Inflammatory macrophage treated with lipopolysaccharide for 1 hour (primary cell): ENCODE measurements at regions not wholly inside any gene's neighbourhood (a gene's known extent, or its start where the extent isn't known, plus 50 kb on each side); places are given as distances from the start of the nearest gene placed in this dataset.

Source experiments
- DNase-seq, 2 donors: peaks; one replicate each; pipeline ENCODE4 v3.0.0-alpha.2; 2020 to 2022

DNA sequence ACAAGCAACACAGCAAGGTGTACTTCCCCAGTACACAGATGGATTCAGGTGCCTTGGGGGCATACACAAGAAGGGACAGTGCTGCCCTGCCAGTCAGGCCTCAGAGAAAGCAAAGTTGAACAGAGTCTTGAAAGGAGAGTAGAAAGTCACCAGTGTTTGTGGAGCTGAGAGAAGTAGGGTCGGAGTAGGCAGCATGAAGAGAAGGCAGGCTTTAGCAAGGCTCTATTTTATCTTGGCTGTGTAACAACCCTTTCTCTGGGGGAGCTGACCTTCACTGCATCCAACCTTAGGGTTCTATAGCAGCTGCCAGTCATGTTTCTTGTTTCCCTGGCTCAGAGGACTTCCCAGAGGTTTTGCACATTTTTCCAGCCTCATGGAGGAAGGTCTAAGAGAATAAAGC is 77.4 kb upstream of the BLID start:
- DNase-seq = no peak

DNA sequence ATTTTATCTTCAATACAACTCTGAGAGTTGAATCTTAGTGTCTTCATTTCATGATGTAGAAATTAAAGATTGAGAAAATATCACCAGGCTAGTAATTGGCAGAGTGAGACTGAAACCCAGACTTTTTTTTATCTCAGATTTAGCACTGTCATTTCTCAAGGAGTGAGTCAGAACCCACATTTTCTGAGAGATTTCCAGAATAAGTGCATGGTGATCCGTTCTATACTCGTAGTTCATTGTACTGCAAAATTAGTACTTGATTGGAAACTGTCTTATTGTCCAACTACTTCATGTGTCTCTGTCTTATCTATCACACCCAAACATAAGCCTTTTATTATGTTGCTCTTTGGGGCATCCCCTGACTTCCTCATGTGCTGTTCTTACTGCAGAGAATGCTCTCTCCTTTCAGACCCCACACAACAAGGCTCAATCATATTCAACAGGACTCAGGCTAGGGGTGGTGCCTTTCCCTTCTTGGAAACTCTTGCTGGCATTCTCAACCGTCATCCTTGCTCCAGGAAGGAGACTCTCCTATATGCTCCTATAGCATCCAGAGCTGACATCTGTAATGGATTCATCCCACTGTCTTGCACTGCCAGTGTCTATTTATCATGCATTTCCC is 76.7 kb upstream of the BLID start:
- no peak for DNase-seq

DNA sequence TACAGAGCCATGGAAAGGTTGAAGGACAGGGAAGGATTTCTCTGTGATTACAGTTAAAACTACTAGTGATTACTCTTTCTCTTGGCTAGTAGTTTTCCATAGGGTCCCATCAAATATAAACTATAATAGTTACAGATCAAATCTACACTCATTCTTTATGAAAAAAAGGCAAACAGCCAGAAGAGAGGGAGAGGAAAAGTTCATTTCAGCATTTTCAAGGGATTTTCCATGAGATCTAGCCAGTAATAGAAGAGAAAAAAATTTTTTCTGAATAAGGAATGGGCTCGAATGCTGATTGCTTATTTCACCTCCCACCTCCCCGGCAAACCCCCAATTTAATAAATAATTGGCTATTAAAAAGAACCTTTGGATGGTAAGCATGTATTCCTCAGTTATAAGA is 74.8 kb upstream of the BLID start:
- DNase-seq = no peak

DNA sequence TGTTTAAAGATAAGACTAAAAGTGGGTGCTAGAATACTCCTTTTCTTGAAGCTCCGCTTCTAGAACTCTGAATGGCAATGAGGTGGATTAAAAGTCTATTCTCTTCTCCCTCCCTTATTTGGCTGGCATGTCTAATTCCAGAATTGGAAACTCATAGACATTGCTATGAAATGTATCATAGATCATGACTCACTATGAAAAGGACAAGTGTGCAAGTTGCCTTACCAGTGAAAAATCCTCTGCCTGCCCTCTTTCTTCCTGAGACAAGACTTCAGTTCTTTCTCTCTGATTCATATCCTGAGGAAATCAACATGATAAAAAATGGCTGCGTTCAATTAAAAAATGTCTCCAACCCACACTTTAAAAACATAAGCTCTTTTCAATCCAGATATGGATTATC is 73.2 kb upstream of the BLID start:
- no peak for DNase-seq

DNA sequence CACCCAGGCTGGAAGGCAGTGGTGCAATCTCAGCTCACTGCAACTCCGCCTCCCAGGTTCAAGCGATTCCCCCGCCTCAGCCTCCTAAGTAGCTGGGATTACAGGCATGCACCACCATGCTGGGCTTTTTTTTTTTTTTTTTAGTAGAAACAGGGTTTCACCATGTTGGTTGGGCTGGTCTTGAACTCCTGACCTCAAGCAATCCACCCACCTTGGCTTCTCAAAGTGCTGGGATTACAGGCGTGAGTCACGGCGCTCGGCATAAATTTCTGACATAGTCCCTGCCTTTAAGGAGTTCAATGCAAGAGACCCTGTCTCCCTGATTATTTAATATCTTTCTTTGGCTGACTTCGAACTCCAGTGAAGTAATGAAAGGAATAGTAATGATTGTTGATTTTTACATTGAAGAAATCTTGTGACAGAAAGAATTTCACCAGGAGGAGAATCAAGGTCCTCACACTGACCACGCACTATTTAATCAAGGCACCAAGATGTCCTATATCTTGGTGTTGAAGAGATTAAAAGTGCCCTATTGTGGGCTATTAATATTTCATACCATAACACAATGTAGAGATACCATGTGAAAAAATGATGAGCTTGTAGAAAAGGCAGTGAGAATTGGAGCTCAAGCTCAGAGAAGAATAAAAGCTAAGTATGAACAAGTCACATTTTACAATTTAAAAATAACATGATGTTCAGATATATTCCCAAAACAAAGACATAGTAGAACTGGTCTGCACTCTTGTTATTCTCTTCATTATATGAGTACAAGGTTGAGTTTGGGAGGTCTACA is 71.6 kb upstream of the BLID start:
- DNase-seq = no peak

DNA sequence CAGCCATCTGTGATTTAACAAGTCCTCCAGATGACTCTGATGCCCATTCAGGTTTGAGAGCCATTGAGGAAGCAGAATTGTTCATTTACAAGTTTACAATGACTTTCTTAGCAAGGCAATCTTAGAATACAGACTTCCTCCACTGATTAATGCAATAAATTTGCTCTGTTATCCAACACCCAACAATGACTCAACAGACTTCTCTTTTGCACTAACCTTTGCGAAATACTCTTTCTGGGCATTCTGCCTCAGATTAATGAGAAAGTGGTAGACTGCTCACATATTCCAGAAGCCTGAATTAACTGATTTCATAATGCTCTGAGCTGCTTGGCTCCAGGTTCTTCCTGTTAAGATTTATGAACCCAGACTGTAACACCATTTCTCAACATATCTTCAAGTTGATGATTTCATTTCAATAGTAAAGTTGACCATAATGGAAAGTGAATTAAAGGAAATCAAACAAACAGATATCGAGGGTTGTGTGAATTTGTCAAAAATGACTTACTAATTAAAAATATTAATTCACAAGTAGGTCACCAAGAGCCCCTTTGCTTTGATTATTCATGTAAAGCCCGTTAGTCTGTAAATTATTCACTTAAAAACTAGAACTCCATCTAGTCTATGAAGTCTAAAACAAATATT is 70.5 kb upstream of the BLID start:
- peak; percentile 14 to 32 for DNase-seq

DNA sequence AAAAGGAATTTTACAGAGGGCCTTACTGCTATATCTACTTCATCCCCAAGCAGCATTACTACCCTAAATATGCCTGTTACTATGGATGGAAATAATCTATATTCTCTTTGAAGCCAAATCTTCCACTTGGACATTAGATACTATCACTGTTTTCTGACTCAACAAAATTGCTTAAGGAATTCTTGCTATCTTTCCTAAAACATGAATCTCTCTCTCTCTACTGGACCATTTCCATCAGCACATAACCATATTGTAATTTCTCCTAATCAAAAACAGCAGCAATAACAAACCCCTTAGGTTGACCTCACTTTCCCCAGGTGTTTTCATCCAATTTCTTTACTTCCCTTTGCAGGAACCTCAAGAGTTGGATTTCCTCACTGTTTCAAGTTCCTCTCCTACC is 67.9 kb upstream of the BLID start:
- no peak for DNase-seq

DNA sequence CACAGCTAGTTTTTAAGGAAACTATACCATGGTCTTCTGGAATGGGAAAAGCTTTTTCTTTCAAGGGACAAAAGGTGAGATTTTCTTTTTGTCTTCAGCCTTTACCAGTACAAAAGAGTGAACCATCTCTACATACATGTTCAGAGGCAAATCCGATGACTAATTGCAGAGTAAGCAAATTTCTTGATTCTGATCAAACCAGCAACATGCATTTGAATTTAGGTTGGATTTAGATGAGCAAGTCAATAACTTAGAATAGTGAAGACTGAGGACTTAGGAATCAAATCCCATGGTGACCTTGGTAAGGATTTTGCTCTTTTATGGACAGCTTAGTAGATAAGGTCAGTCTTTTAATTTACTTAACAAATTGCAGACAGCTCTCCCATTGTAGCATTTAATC is 65.9 kb upstream of the BLID start:
- DNase-seq = no peak

DNA sequence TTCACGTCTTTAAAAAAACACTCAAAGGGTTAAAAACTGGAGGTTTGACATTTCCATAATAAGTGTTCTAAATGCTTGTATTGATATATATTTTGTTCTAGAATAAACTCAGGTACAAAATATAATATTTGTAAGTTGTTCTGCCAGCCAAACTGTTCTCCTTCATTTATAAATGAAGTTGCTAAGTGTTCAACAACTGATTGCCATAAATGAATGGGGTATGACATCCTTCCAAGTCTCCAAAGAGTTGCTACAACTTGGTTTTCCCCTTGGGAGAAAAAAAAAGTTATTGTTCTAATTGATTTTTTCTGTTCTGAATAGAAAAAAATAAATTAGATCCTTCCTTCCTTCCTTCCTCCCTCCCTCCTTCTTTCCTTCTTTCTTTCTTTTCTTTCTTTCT is 65.4 kb upstream of the BLID start:
- no peak for DNase-seq

DNA sequence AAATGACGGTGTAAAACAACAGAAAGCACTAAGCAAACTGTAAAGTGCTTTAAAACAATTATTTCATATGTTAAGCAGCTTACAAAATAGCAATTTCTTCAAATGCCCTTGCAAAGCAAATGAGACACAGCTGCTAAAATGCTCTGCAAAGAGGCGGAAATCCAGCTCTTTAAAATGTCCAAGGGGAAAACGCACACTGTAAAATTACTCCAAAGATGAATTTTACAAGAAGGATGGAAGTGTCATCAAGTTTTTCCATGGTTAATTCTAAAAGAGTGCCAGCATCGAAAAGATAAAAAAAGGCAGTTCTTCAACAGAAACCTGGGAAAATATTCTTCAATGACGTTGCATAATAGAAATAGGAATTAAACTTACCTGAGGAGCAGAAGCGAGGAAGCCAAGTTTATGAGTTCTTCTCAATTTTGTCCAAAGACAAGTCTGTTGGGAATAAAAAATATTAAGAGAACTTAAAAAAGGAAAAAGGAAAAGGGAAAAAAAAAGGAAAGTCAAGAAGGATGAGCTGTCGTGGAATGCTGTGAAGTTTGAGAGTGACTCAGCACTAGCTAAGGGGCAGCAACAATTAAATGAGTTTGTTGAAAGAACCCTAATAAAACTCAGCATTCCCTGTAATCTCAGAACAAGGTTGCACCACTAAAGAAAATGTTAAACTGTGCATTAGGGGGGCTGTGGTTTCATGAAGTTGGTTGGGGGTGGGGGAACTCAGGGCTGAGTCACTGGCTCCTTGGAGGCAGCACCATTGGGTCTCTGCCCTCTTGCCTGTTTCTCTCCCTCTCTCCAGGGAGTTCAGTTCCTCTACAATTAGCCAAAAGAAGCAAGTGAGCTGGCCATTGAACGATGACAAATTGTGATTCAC is 64.2 kb upstream of the BLID start:
- peak in 1 of 2 donors; percentile 7 for DNase-seq

DNA sequence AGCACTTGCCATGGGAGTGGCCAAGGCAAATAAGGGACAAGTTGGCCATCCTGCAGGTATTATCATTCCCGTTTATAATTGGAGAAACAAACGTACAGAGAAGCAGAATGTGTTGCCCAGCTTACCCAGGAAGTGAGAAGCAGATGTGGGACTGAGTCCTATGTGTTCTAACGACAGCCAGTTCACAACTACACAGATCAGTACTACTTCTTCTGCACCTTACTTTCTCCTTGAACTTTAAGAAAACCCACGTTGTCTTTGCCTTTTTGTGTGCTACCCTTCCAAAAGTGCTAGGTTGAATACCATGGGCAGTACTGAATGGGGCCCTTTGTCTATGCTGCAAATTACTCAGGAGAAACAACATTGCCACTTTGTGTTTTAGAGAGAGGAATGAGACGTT is 62.8 kb upstream of the BLID start:
- no peak for DNase-seq

DNA sequence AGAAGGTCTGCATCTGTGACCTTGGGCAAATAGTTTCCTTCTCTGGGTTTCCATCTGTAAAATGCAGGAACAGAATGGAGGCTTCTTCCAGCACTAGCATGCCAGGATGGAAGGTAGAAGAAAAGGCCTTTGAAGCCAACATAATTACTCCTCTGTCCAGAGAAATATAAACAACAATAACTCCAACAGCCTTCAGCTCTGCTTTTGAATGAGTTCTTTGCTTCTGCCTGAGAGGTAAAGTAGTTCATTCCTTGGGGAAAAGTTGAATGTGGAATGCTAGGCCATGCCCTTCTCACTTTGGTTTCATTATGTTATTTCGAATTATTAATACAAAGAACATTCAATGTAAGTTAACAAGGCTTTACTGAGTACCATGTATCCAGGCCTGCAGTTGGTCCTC is 61.2 kb upstream of the BLID start:
- no peak for DNase-seq

DNA sequence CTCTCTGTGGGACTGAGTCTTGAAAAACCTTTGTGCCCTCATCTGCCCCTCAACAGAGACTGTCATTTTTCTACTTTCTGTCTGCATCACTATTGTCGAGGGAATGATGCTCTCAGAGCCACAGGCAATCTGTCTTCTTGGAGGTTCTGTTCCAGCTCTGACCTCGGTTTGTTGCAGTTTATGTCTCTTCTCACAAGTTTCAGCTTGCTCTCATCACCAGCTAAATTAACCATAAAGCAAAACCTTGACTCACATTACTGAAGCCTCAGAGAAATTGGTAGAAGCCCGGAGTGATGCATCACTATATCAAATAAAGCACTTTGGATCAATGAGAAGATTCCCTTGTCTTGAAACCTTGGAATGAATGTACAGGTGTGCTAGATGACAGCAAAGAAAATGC is 60.6 kb upstream of the BLID start:
- DNase-seq = no peak

DNA sequence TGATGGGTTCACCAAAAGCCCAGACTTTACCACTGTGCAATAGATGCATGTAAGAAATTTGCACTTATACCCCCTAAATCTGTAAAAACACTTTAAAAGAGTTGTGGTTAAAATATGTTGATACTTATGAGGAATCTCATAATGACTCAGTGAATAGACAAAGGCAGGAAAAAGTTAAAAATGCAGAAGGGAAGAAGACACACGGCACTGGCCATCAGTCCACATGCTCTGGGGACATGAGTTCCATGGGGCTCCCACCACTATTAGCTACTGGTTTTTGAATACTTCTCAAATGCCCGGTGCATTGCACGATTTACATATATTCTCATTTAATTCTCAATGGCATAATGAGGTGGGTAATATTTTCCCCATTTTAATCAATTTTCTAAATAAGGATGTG is 59.3 kb upstream of the BLID start:
- no peak for DNase-seq

DNA sequence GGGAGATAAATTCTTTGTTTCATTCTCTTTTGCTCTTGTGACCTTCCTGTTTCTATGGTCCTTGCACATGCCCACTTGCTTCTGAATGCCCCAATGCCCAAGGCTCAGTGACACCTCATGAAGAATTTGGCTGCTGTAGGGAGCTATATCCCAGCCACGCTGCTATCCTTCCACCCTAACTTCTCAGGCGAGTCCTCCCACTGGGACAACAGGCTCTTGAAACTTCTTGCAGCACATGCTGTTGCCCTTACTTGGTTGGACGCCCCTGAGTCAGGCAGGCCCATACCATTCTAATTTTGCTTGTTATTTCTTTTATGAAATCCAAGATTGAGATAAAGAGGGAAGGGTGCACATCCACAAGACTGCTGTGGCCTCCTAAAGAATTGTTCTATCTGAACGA is 57.6 kb upstream of the BLID start:
- no peak for DNase-seq

DNA sequence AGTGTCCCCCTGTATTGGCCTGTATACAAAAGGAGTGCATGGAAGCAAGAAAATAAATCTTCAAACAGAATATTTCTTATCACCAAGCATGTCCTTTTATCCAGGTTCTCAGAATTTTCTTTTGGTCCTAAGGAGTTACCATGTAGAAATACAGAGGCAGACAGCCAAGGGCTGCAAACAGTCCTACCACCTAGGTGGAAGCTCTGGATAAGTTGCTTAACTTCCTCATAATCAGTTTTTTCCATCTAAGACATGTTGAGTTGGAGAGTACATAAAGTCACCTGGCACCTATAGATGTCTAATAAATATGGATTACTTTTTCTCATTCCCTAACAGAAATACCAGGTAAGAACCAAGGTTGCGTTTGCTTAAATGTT is 57.0 kb upstream of the BLID start:
- no peak for DNase-seq

DNA sequence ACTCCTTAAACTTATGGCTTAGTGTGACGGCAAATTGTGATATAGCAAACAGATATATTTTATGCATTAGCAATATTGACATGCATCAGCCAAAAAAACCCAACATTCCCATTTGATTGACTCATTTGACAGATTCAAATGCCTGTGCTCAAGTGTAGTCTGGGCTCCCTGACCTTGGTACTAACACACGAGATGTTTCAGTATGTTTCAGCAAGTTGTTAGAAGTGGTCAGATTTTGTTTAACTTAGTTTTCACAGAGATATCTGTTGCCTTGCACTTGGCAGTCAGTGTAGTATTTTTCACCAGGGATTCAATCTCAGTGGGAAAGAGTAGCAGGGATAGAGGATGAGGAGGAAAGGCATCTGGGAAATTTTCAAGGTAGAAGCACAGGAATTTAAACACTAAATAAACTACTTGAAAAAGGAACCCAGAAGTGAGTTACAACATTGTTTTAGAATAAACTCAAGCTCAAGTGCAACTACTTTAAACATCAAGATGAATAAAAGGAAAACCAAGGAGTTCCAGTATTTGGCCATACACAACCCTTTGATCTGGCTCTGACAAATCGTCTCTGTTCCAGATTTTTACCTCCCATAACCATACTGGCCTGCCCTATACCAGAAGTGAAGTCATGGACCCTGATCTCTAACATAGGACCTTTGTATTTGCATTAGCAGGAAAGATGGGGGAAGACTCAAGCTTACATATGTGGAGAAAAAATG is 56.5 kb upstream of the BLID start:
- DNase-seq = no peak

DNA sequence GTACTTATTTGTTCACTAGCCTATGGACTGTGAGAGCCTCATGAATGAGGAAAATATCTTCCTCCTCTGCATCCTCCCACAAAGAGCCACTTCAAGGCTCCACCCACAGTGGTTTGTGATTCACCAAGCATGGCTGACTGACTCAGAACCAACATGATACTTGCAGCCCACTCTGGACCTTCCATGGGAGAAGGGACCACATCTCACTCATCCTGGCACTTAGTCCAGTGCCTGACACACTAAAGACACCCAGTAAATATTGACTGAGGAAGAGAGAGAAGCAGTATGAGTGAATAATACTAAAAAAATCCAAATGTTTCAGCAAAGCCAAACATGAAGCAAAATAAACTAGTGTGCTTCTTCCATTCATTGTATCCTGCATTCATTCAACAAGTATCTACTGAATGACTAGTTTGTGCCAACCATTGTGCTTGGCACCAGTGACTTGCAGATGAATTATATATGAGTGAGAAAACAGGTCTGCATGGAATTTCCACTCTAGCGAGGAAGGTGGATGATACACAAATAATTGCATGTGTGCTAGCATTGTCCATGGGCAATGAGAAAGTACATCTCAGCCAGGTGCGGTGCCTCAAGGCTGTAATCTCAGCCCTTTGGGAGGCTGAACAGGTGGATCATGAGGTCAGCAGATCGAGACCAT is 54.9 kb upstream of the BLID start:
- peak; percentile 56 to 80 for DNase-seq

DNA sequence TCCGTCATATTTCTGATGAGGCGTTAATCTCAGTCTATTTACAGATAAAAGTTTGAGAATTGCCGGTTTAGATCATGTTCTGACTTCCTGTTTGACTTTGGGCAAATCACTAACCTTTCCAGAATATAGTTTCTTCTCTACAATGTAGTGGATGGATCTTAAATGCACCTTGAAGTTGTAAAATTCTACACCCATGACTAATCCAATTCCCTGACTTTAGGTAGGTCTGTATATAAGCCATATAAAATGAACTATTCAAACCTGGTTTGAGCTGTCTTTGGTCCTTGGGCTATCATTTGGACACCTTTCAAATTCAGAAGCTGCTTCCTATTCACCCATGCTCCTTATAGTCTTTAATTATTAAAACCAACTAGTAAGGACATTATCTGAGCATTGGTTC is 52.2 kb upstream of the BLID start:
- no peak for DNase-seq

DNA sequence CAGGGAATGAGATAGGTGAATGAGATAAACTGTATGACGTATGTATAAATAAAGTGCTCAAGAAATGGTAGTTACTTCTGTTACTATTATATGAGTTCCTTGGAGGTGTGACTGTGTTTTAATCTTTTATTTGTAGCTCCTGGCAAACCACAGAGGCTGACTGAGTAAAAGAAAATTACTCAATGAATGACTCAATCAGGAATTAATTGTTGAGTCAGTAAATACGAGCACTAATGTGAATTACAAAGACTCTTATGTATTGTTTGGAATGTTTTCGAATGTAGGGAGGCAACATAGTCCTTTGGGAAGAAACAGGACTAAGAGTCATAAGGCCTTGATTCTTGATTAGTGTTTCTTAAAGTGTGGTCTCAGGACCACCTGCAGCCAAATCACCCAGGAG is 51.1 kb upstream of the BLID start:
- no peak for DNase-seq

DNA sequence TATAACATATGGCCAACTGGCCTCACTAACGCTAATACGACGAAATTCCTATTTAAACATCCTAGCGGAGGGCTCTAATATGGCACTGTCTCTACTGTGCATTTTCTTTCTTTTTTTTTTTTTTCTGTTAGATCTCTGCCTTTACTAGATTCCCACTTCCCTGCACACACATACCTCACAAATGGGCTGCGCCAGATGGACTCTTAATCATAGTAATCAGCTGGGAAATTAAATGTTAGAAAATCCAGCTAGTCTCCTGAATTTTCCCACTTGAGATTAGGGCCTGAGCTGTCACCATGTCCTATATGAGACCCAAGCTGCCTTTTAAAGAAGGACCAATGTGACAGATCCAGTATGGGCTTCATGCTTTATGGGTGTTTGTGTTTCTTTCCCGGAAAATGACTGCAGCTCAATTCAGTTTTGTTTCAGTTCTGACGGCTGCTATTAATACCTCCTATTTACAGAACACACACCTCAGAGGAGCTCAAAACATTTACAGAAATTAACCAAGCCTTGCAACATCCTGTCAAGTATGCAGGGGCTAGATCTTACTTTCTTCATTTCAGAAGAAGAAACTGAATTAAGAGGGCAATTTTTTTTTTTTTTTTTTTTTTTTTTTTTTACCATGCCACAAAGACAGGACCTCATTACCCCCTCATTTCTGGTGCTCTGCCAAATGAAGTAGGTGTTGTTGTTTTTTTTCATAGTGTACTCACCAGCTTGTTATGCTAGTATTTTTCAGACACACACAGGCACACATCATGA is 49.8 kb upstream of the BLID start:
- DNase-seq = no peak
